GM12878 (cell line): ENCODE measurements at regions not wholly inside any gene's neighbourhood (a gene's known extent, or its start where the extent isn't known, plus 50 kb on each side); places are given as distances from the start of the nearest gene placed in this dataset.

Source experiments
- ATAC-seq: fragments of 200-7000 bp; cut with Tn5 transposase; 3 replicates; pipeline ENCODE4 v1.9.1; 2020; ENCODE audit warnings: mild to moderate bottlenecking, moderate library complexity
- BruUV-seq: library from RNA; stranded (reverse); fragments of 400-500 nt; replicated peaks from 2 replicates; lab custom pipeline; 2021; lab: Mats Ljungman, UMichigan
- CTCF ChIA-PET: fragments of 300-600 bp; sonication (Branson Sonifier 250); formaldehyde crosslinking; extraction: SDS; loops from one replicate; lab custom pipeline; 2021; ENCODE audit warnings: inconsistent platforms; lab: Yijun Ruan, JAX
- POLR2A ChIA-PET: fragments of 350-600 bp; formaldehyde crosslinking; extraction: SDS; loops from one replicate; lab custom pipeline; 2021; ENCODE audit warnings: inconsistent platforms; lab: Charles Lee
- RAD21 ChIA-PET: fragments of 300-600 bp; sonication (Branson Sonifier 250); formaldehyde crosslinking; loops from one replicate; lab custom pipeline; 2023; ENCODE audit warnings: antibody characterized with exemption; ENCODE audit not compliant: unreplicated experiment; lab: Charles Lee
- SMC1A ChIA-PET: fragments of 300-600 bp; sonication (Branson Sonifier 250); formaldehyde crosslinking; loops from one replicate; lab custom pipeline; 2023; ENCODE audit not compliant: unreplicated experiment, uncharacterized antibody; lab: Charles Lee
- DNase-seq: peaks from one replicate; pipeline ENCODE4 v3.0.0-alpha.2; 2011; ENCODE audit warnings: low read depth, low spot score
- FAIRE-seq: peaks from 3 replicates; lab custom pipeline; 2011; peaks lifted over from hg19 to GRCh38; lab: Jason Lieb, UNC
- H2AFZ ChIP-seq: 2 replicates; pipeline ENCODE4 v1.6.0; 2011; ENCODE audit warnings: low read depth, low read length, control low read depth; ENCODE audit not compliant: control insufficient read depth
- H3K27ac ChIP-seq: 2 replicates; pipeline ENCODE4 v1.5.1; 2011; ENCODE audit warnings: control low read depth; ENCODE audit not compliant: control insufficient read depth, insufficient read depth
- H3K27me3 ChIP-seq, 2 experiments: replicated peaks in 1 of 2; 2 replicates each; pipeline versions ENCODE4 v1.6.0 to v1.6.1; 2011; ENCODE audit warnings: low read length in 1 of 2; ENCODE audit not compliant: control insufficient read depth in 2 of 2, insufficient read depth in 2 of 2
- H3K36me3 ChIP-seq, 2 experiments: 2 replicates each; pipeline ENCODE4 v1.5.1; 2011; ENCODE audit warnings: low read length in 1 of 2; ENCODE audit not compliant: control insufficient read depth in 2 of 2, insufficient read depth in 2 of 2
- H3K4me1 ChIP-seq: 2 replicates; pipeline ENCODE4 v1.6.1; 2011; ENCODE audit warnings: mild to moderate bottlenecking, low read length, moderate library complexity, mixed read lengths; ENCODE audit not compliant: control insufficient read depth, insufficient read depth
- H3K4me2 ChIP-seq: 2 replicates; pipeline ENCODE4 v1.6.0; 2011; ENCODE audit warnings: control low read depth; ENCODE audit not compliant: control insufficient read depth, insufficient read depth
- H3K4me3 ChIP-seq: fragments of 200-600 bp; sonication (generic); 2 replicates; pipeline ENCODE4 v1.5.1; 2016
- H3K79me2 ChIP-seq: 2 replicates; pipeline ENCODE4 v1.6.0; 2011; ENCODE audit warnings: low read length; ENCODE audit not compliant: control insufficient read depth, insufficient read depth
- H3K9ac ChIP-seq: 2 replicates; pipeline ENCODE4 v1.8.0; 2011; ENCODE audit warnings: low read length, control low read depth, mixed read lengths; ENCODE audit not compliant: control insufficient read depth, insufficient read depth
- H3K9me3 ChIP-seq: replicated peaks from 3 replicates; pipeline ENCODE4 v1.5.1; 2011; ENCODE audit warnings: mild to moderate bottlenecking, low read length; ENCODE audit not compliant: control insufficient read depth, insufficient read depth
- H4K20me1 ChIP-seq: 2 replicates; pipeline ENCODE4 v1.6.0; 2011; ENCODE audit not compliant: control insufficient read depth, insufficient read depth
- ATF2 ChIP-seq: IDR thresholded peaks from 2 replicates; pipeline ENCODE4 v1.6.1; 2012; ENCODE audit warnings: low read length, inconsistent platforms
- BHLHE40 ChIP-seq, 2 experiments: fragments of 450-650 bp in 1 of 2; IDR thresholded peaks; 2 replicates each; pipeline ENCODE4 v1.6.1; 2011 to 2017; ENCODE audit warnings: low read depth in 2 of 2, borderline replicate concordance in 1 of 2, improper control_type of control experiment in 1 of 2, low read length in 1 of 2, mild to moderate bottlenecking in 1 of 2
- E2F4 ChIP-seq: IDR thresholded peaks from 2 replicates; pipeline ENCODE4 v1.6.1; 2012; ENCODE audit warnings: low read depth, low read length, improper control_type of control experiment
- EGR1 ChIP-seq, 2 experiments: IDR thresholded peaks; 1 replicate in 1 of 2; 2 replicates in 1 of 2; pipeline ENCODE4 v1.6.1; 2011 to 2012; ENCODE audit warnings: low read depth in 2 of 2, low read length in 2 of 2, borderline replicate concordance in 1 of 2, mild to moderate bottlenecking in 1 of 2, moderate library complexity in 1 of 2
- EZH2 ChIP-seq: IDR thresholded peaks from 2 replicates; pipeline ENCODE4 v1.6.1; 2012; ENCODE audit warnings: low read depth, mild to moderate bottlenecking, control low read depth, inconsistent platforms, low read length, borderline replicate concordance; ENCODE audit not compliant: control insufficient read depth
- FOXK2 ChIP-seq: fragments of 450-650 bp; IDR thresholded peaks from 2 replicates; pipeline ENCODE4 v1.6.1; 2017; ENCODE audit warnings: mild to moderate bottlenecking, moderate library complexity
- HCFC1 ChIP-seq: fragments of 150-350 bp; IDR thresholded peaks from 2 replicates; pipeline ENCODE4 v1.6.1; 2014; ENCODE audit warnings: low read length
- HDGF ChIP-seq: fragments of 450-650 bp; IDR thresholded peaks from 2 replicates; pipeline ENCODE4 v1.6.1; 2016; ENCODE audit warnings: antibody characterized with exemption
- IKZF2 ChIP-seq, 2 experiments: fragments of 450-650 bp; IDR thresholded peaks; 2 replicates each; pipeline ENCODE4 v1.6.1; 2017; ENCODE audit warnings: mild to moderate bottlenecking in 2 of 2, moderate library complexity in 2 of 2
- KDM1A ChIP-seq: fragments of 200-600 bp; sonication (generic); IDR thresholded peaks from 2 replicates; pipeline ENCODE4 v1.6.1; 2016; ENCODE audit warnings: borderline replicate concordance
- MEF2B ChIP-seq: fragments of 450-650 bp; IDR thresholded peaks from 2 replicates; pipeline ENCODE4 v1.6.1; 2018; ENCODE audit warnings: mild to moderate bottlenecking, moderate library complexity; ENCODE audit not compliant: partially characterized antibody, poor library complexity, severe bottlenecking
- NBN ChIP-seq: fragments of 450-650 bp; IDR thresholded peaks from 2 replicates; pipeline ENCODE4 v1.6.1; 2016
- NFYB ChIP-seq: IDR thresholded peaks from 2 replicates; pipeline ENCODE4 v1.6.1; 2011; ENCODE audit warnings: low read depth, mild to moderate bottlenecking, low read length, improper control_type of control experiment, moderate library complexity; ENCODE audit not compliant: insufficient read depth
- NKRF ChIP-seq: fragments of 450-650 bp; conservative IDR thresholded peaks from 2 replicates; pipeline ENCODE4 v1.6.1; 2017; ENCODE audit warnings: mild to moderate bottlenecking, moderate library complexity
- NR2C1 ChIP-seq: fragments of 450-650 bp; IDR thresholded peaks from 2 replicates; pipeline ENCODE4 v1.6.1; 2017; ENCODE audit warnings: antibody characterized with exemption, mild to moderate bottlenecking, moderate library complexity
- NR2C2 ChIP-seq: IDR thresholded peaks from 2 replicates; pipeline ENCODE4 v1.6.1; 2011; ENCODE audit warnings: borderline replicate concordance, low read depth; ENCODE audit not compliant: control insufficient read depth, insufficient read length
- POLR2AphosphoS5 ChIP-seq: IDR thresholded peaks from 2 replicates; pipeline ENCODE4 v1.6.1; 2011; ENCODE audit warnings: mild to moderate bottlenecking, low read length, inconsistent platforms
- RAD21 ChIP-seq: IDR thresholded peaks from 2 replicates; pipeline ENCODE4 v1.6.1; 2011; ENCODE audit warnings: mild to moderate bottlenecking, low read depth, low read length, moderate library complexity; ENCODE audit not compliant: insufficient read depth
- SMARCA5 ChIP-seq: fragments of 450-650 bp; IDR thresholded peaks from 2 replicates; pipeline ENCODE4 v1.6.1; 2017; ENCODE audit warnings: mild to moderate bottlenecking
- YBX1 ChIP-seq: fragments of 450-650 bp; IDR thresholded peaks from 2 replicates; pipeline ENCODE4 v1.6.1; 2016; ENCODE audit warnings: antibody characterized with exemption
- WGBS: methylation state at CpG from one replicate; pipeline ENCODE4 v1.1.6; 2016; ENCODE audit warnings: low lambda C conversion rate; ENCODE audit not compliant: insufficient replicate concordance, insufficient coverage; ENCODE audit errors: missing lambda C conversion rate; 5-methylcytosine and 5-hydroxymethylcytosine counted together
- in situ Hi-C: fragments of 300-500 bp; cut with MboI; formaldehyde crosslinking; loops from 9 replicates; pipeline ENCODE4 v1.14.3; 2018; ENCODE audit warnings: mixed read lengths
- intact Hi-C: fragments of 100-400 bp; cut with micrococcal nuclease; formaldehyde crosslinking; loops from one replicate; pipeline ENCODE4 v1.14.2; 2022; ENCODE audit not compliant: unreplicated experiment

- H3K27ac ChIP-seq, result no peak overlapping the region
- 0% methylated on average over 3 of the region's 3 CpGs for WGBS
- ChIA-PET RAD21 (no interaction called here), POLR2A (no interaction called here), CTCF (interaction anchor here (0.6 kb wide), 1 partner anchor 13 kb away, joined by 4 read pairs; no protein-coding TSS in a partner anchor), SMC1A (no interaction called here)
- intact Hi-C loops (no loop called here), in situ Hi-C loops (no loop called here)
- no peaks in the 10 kb centered on the region for H4K20me1 ChIP-seq
- TF ChIP-seq NKRF (no peak), SMARCA5 (no peak), NR2C2 (no peak), MEF2B (no peak), ATF2 (no peak), IKZF2 (IDR thresholded peaks at IDR 0.05) (no peak), EGR1 (IDR thresholded peaks at IDR 0.05; ENCODE audit: borderline replicate concordance in 1 of 2, low read depth in 2 of 2, low read length in 2 of 2) (no peak), FOXK2 (no peak), HCFC1 (no peak), E2F4 (no peak), RAD21 (no peak), BHLHE40 (IDR thresholded peaks at IDR 0.05; ENCODE audit: borderline replicate concordance in 1 of 2, low read depth in 2 of 2, low read length in 1 of 2) (no peak), YBX1 (no peak), KDM1A (no peak), NBN (no peak), POLR2AphosphoS5 (no peak), NFYB (no peak), EZH2 (no peak), NR2C1 (no peak), HDGF (no peak)
- no peaks in the 10 kb centered on the region for H3K27me3 ChIP-seq
- H3K4me2 ChIP-seq, result no peak overlapping the region
- no peaks in the 10 kb centered on the region for H3K36me3 ChIP-seq
- H3K4me3 ChIP-seq, result no peak overlapping the region
- ATAC-seq (no peak), FAIRE-seq (no peak), DNase-seq (no peak)
- H3K9ac ChIP-seq, result no peak overlapping the region
- H2AFZ ChIP-seq, result no peak overlapping the region
- no peaks in the 10 kb centered on the region for H3K79me2 ChIP-seq
- no peaks in the 10 kb centered on the region for H3K4me1 ChIP-seq
- no peaks in the 10 kb centered on the region for H3K9me3 ChIP-seq
- BruUV-seq, result no TSS peak
Measured at GRCh38 chr1:232108598-232108997, 482.0 kb downstream of the DISC1 start.
